ENCODE measurements at regions not wholly inside any gene's neighbourhood (a gene's known extent, or its start where the extent isn't known, plus 50 kb on each side); places are given as distances from the start of the nearest gene placed in this dataset.

DNA sequence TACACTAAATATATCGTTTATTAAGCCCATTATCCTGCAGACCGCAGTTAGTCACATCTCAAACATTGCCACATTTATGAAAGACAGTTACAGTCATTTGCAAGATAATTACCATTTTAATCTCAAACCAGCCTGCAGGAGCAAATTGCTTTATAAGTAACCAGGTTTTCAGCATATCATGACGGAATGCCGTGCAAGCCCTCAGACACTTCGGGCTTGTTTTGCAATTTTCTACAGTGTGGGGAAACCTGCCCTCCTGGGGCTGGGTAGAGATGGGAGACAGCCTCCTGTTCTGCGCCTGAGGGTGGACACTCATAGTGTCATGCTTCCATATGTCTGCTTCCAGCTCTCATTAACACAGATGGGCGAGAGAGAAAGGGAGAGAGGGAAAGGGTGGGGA, 563.9 kb downstream of the NPHP4 start (continued):
- TF ChIP-seq, protein P1, sequence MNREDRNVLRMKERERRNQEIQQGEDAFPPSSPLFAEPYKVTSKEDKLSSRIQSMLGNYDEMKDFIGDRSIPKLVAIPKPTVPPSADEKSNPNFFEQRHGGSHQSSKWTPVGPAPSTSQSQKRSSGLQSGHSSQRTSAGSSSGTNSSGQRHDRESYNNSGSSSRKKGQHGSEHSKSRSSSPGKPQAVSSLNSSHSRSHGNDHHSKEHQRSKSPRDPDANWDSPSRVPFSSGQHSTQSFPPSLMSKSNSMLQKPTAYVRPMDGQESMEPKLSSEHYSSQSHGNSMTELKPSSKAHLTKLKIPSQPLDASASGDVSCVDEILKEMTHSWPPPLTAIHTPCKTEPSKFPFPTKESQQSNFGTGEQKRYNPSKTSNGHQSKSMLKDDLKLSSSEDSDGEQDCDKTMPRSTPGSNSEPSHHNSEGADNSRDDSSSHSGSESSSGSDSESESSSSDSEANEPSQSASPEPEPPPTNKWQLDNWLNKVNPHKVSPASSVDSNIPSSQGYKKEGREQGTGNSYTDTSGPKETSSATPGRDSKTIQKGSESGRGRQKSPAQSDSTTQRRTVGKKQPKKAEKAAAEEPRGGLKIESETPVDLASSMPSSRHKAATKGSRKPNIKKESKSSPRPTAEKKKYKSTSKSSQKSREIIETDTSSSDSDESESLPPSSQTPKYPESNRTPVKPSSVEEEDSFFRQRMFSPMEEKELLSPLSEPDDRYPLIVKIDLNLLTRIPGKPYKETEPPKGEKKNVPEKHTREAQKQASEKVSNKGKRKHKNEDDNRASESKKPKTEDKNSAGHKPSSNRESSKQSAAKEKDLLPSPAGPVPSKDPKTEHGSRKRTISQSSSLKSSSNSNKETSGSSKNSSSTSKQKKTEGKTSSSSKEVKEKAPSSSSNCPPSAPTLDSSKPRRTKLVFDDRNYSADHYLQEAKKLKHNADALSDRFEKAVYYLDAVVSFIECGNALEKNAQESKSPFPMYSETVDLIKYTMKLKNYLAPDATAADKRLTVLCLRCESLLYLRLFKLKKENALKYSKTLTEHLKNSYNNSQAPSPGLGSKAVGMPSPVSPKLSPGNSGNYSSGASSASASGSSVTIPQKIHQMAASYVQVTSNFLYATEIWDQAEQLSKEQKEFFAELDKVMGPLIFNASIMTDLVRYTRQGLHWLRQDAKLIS (CRISPR knock-in tag; IDR thresholded peaks at IDR 0.05; ENCODE audit: borderline replicate concordance) = no peak
- TF ChIP-seq NR1H2 (CRISPR knock-in tag; IDR thresholded peaks at IDR 0.05) = no peak
- TF ChIP-seq, protein P2, sequence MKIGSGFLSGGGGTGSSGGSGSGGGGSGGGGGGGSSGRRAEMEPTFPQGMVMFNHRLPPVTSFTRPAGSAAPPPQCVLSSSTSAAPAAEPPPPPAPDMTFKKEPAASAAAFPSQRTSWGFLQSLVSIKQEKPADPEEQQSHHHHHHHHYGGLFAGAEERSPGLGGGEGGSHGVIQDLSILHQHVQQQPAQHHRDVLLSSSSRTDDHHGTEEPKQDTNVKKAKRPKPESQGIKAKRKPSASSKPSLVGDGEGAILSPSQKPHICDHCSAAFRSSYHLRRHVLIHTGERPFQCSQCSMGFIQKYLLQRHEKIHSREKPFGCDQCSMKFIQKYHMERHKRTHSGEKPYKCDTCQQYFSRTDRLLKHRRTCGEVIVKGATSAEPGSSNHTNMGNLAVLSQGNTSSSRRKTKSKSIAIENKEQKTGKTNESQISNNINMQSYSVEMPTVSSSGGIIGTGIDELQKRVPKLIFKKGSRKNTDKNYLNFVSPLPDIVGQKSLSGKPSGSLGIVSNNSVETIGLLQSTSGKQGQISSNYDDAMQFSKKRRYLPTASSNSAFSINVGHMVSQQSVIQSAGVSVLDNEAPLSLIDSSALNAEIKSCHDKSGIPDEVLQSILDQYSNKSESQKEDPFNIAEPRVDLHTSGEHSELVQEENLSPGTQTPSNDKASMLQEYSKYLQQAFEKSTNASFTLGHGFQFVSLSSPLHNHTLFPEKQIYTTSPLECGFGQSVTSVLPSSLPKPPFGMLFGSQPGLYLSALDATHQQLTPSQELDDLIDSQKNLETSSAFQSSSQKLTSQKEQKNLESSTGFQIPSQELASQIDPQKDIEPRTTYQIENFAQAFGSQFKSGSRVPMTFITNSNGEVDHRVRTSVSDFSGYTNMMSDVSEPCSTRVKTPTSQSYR (CRISPR knock-in tag; IDR thresholded peaks at IDR 0.05) = no peak
- TF ChIP-seq STAT6 (CRISPR knock-in tag; conservative IDR thresholded peaks at IDR 0.05; ENCODE audit: low read depth) = no peak
- no peak for TF ChIP-seq ATF3 (CRISPR knock-in tag; conservative IDR thresholded peaks at IDR 0.05)
- TF ChIP-seq ZNF219 (CRISPR knock-in tag; IDR thresholded peaks at IDR 0.05; ENCODE audit: borderline replicate concordance) = no peak

GRCh38 chr1:5427026-5427613, 565.1 kb downstream of the NPHP4 start:
- no peak for ATAC-seq
- no peak overlapping the region for H3K4me3 Mint-ChIP-seq
- H3K4me1 Mint-ChIP-seq = no peaks in the 10 kb centered on the region; the same call in 1 of the 2 replicates
- CTCF ChIA-PET = no interaction called here
- TF ChIP-seq, protein P3, sequence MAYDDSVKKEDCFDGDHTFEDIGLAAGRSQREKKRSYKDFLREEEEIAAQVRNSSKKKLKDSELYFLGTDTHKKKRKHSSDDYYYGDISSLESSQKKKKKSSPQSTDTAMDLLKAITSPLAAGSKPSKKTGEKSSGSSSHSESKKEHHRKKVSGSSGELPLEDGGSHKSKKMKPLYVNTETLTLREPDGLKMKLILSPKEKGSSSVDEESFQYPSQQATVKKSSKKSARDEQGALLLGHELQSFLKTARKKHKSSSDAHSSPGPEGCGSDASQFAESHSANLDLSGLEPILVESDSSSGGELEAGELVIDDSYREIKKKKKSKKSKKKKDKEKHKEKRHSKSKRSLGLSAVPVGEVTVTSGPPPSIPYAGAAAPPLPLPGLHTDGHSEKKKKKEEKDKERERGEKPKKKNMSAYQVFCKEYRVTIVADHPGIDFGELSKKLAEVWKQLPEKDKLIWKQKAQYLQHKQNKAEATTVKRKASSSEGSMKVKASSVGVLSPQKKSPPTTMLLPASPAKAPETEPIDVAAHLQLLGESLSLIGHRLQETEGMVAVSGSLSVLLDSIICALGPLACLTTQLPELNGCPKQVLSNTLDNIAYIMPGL (CRISPR knock-in tag; IDR thresholded peaks at IDR 0.05) = no peak
- TF ChIP-seq ZNF317 (CRISPR knock-in tag; IDR thresholded peaks at IDR 0.05; ENCODE audit: borderline replicate concordance, low read depth) (no peak), ETV6 (CRISPR knock-in tag; IDR thresholded peaks at IDR 0.05) (no peak), ZNF671 (CRISPR knock-in tag; IDR thresholded peaks at IDR 0.05) (no peak)
- TF ChIP-seq, protein P4, sequence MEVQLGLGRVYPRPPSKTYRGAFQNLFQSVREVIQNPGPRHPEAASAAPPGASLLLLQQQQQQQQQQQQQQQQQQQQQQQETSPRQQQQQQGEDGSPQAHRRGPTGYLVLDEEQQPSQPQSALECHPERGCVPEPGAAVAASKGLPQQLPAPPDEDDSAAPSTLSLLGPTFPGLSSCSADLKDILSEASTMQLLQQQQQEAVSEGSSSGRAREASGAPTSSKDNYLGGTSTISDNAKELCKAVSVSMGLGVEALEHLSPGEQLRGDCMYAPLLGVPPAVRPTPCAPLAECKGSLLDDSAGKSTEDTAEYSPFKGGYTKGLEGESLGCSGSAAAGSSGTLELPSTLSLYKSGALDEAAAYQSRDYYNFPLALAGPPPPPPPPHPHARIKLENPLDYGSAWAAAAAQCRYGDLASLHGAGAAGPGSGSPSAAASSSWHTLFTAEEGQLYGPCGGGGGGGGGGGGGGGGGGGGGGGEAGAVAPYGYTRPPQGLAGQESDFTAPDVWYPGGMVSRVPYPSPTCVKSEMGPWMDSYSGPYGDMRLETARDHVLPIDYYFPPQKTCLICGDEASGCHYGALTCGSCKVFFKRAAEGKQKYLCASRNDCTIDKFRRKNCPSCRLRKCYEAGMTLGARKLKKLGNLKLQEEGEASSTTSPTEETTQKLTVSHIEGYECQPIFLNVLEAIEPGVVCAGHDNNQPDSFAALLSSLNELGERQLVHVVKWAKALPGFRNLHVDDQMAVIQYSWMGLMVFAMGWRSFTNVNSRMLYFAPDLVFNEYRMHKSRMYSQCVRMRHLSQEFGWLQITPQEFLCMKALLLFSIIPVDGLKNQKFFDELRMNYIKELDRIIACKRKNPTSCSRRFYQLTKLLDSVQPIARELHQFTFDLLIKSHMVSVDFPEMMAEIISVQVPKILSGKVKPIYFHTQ (CRISPR knock-in tag; IDR thresholded peaks at IDR 0.05) = no peak
- peaks cover 71% of the 10 kb centered on the region for H3K9me3 Mint-ChIP-seq
- DNase-seq (ENCODE audit: low spot score) = no peak
- POLR2A ChIA-PET = no interaction called here
- H3K36me3 Mint-ChIP-seq = peaks cover 71% of the 10 kb centered on the region
- no peak overlapping the region for H3K27ac Mint-ChIP-seq
- peaks cover 7% of the 10 kb centered on the region for H3K27me3 Mint-ChIP-seq (ENCODE audit: low read depth)

Data from WTC11 (cell line).